GM12875 (cell line): ENCODE measurements at regions not wholly inside any gene's neighbourhood (a gene's known extent, or its start where the extent isn't known, plus 50 kb on each side); places are given as distances from the start of the nearest gene placed in this dataset.

Experiments used
- H3K4me3 ChIP-seq: one replicate; pipeline ENCODE4 v1.5.1; 2011; ENCODE audit warnings: low read depth, low read length, control low read depth
- TF ChIP-seq, protein P1 (sequence below): IDR thresholded peaks from 2 replicates; pipeline ENCODE4 v1.5.1; 2011; ENCODE audit warnings: low read depth, mild to moderate bottlenecking, control low read depth, inconsistent platforms, low read length, moderate library complexity, borderline replicate concordance; ENCODE audit not compliant: insufficient read depth

DNA sequence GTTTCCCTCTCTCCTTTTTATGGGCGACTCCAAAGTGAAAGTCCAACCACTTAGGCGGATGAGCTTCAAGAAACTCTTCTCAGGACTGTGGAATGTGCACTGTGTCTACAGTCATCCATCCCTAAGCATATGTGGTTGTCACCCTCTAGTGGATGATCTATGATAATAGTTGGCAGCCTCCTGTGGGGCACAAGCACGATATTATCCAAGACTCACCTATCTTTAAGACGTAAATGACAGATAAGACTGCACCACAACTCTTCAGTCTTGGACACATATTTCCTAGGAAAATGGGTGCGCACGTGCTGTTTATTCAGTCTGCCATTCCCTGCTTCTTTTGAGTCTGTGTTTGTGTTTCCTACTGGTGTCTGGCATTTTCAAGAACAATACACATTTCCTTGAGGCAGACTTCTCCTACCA is 145.5 kb upstream of the CTAGE1 start:
- TF ChIP-seq, protein P1, sequence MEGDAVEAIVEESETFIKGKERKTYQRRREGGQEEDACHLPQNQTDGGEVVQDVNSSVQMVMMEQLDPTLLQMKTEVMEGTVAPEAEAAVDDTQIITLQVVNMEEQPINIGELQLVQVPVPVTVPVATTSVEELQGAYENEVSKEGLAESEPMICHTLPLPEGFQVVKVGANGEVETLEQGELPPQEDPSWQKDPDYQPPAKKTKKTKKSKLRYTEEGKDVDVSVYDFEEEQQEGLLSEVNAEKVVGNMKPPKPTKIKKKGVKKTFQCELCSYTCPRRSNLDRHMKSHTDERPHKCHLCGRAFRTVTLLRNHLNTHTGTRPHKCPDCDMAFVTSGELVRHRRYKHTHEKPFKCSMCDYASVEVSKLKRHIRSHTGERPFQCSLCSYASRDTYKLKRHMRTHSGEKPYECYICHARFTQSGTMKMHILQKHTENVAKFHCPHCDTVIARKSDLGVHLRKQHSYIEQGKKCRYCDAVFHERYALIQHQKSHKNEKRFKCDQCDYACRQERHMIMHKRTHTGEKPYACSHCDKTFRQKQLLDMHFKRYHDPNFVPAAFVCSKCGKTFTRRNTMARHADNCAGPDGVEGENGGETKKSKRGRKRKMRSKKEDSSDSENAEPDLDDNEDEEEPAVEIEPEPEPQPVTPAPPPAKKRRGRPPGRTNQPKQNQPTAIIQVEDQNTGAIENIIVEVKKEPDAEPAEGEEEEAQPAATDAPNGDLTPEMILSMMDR = peak; percentile 50; the same call in 1 of the 2 replicates
- no peak overlapping the region for H3K4me3 ChIP-seq

- TF ChIP-seq, protein P1 = no peak
- no peak overlapping the region for H3K4me3 ChIP-seq
These were observed 146.3 kb upstream of the CTAGE1 start for GRCh38 chr18:22564036-22564435.

DNA sequence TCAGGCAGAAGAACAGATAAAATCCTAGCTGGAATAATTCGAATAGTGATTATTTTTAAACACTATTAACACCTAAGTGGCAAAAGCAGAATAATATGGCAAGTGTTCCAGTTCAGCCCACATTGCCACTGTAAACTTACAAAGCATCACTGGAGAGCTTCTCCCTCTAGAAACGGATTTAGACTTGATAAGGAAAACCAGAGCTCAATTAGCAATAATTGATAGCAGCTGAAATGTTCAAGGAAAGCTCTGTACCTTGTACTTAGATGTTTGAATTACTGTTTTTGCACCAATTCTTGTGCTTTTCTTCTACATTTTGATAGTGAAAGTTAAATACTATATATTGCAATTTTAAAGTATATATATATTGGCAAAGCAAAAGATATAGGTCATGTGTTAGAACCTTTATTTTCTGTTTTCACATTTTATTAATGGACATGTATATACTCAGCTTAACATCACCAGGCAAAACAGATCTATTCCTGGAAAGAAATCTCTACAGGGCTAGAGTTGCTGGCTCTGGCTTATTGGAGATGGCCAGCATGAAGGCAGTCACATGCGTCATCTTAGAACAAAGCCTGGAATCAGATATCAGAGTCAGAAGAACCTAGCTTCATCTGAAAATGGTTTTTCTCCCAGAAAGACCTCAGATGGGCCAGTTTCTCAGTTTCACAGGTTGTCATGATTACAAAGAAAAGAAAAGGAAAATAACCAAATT is 149.1 kb upstream of the CTAGE1 start:
- TF ChIP-seq, protein P1 = no peak
- H3K4me3 ChIP-seq = no peak overlapping the region

GRCh38 chr18:22567794-22568193 is 150.1 kb upstream of the CTAGE1 start:
- TF ChIP-seq, protein P1 = no peak

GRCh38 chr18:22570492-22570891 is 152.8 kb upstream of the CTAGE1 start:
- no peak overlapping the region for H3K4me3 ChIP-seq
- TF ChIP-seq, protein P1 = no peak

More at GRCh38 chr18:22567794-22568193, 150.1 kb upstream of the CTAGE1 start:
- no peak overlapping the region for H3K4me3 ChIP-seq

DNA sequence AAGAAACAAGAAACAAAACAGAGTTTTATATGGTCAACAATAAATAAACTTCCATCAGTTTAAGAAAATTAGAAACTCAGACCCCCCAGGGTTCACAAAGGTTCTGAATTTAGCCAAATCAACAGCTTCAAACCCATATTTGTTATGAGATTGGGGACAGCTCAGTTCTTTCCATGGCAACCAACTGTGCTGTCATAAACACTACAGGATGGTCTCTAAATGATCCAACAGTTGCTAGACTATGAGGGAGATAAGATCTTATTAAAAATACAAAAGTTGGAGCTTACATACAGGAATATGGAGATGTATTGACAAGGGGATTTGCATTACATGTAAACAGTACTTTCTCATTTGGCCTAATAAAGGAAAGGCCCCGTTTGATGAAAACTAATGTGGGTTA is 154.6 kb upstream of the CTAGE1 start:
- no peak overlapping the region for H3K4me3 ChIP-seq
- TF ChIP-seq, protein P1 = no peak

- no peak overlapping the region for H3K4me3 ChIP-seq
- TF ChIP-seq, protein P1 = no peak
These were observed 161.6 kb upstream of the CTAGE1 start for GRCh38 chr18:22579271-22579670.
